Brain pericyte (primary cell): ENCODE measurements at regions not wholly inside any gene's neighbourhood (a gene's known extent, or its start where the extent isn't known, plus 50 kb on each side); places are given as distances from the start of the nearest gene placed in this dataset.
"Not testable (repeated sequence)": the region's sequence is repeated elsewhere in the genome, so short reads cannot be mapped to it uniquely, and the experiment has no call there.

Source experiments
- DNase-seq: peaks from one replicate; pipeline ENCODE4 v3.0.0-alpha.2; 2012; ENCODE audit warnings: low read depth, low spot score

DNA sequence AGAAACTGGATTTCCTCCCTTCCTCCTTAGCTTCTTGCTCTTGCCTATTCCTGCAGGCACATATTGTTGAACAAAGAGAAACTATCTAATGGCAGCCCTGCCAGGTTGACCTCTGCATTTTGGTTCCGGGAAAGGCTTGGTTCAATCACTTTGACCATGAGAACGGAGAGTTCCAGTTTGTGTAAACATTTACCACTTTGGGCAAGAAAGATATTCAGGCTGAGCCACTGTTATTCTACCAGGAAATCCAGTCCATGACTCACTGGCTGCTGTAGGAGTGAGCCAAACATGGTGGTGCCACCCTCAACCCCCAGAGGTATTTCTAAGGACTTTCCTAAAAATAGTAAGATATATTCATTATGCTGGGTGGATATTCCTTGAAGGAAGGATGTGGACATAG is 242.2 kb upstream of the OR4E1 start:
- no peak for DNase-seq

GRCh38 chr14:21913759-21914158 is 240.1 kb upstream of the OR4E1 start:
- DNase-seq = no peak

DNA sequence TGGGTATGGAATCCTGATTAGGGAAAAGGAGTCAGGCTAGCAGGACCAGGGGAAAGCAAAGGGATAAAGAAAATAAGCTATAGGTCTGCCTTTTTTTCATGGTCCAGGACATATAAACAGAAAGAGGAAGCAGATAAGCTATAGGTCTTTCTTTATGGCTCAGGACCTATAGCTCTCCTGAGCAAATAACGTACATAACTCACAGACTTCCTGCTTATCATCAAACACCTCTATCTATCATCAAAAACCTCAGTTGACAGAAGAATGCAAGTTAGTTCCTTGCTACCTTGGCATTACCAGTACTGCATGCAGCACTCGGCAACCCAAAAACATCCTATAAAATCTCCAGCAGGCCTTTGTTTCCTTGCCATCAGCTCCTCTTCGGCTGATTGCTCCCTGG is 238.7 kb upstream of the OR4E1 start:
- DNase-seq = no peak

DNA sequence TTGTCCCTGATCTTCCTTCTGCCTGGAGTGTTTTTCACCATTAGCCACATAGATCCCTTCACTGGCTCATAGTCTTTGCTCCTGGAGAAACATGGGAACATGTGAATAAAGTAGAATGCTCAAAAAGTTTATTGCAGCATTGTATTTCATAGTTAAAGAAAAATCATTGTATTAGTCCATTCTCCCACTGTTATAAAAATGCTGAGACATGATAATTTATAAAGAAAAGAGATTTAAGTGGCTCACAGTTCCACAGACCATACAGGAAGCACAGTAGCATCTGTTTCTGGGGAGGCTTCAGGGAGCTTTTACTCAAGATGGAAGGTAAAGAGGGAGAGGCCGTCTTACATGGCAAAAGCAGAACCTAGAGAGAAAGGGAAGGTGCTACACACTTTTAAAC is 238.3 kb upstream of the OR4E1 start:
- no peak for DNase-seq

DNA sequence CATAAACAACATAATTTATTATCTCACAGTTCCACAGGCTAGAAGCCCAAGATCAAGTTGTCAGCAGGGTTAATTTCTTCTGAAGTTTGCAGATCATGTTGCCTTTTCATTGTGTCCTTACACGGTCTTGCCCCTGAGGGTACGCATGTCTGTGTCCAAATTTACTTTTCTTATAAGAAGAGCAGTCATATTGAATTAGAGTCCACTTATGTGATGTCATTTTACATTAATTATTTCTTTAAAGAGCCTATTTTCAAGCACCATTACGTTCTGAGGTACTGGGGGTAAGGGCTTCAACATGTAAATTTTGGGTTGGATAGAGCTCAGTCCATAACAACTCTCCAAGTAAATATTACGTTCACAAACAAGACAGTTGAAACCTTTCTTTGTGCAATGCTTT is 236.6 kb upstream of the OR4E1 start:
- no peak for DNase-seq

DNA sequence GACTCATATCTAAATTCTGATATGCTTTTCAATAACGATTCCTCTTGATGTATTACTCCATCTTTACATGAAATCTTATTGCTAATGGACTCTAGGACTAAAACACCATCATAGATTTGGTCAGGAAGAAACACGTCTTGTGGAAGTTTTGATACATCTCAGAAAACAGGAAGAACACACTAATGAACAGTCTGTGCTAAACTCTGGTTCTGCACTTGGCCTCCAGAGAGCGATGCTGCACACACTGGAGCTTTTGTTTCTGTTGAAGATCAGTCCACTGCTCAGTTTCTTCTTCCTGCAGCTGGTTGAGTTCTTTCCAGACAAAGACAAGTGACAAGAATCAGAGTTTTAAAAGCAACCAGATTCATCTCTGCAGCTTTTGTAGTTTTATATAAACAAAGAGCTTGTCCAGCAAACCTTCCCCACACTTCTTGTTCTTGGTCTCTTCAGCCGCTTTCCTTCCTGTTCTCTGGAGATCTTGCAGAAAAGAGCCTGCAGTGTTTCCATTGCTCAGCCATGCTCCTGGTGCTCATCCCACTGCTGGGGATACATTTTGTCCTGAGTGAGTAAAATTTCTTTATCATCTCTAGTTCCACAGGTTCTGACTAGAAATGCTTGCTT is 229.1 kb upstream of the OR4E1 start:
- no peak for DNase-seq

DNA sequence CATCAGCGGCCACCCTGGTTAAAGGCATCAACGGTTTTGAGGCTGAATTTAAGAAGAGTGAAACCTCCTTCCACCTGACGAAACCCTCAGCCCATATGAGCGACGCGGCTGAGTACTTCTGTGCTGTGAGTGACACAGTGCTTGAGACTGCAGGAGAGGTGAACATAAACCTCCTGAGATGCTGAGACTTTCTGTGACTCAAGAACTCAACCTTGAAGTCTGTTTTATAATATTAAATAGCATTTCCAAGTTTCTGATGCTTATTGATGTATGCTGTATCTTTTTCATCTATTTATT is 221.2 kb upstream of the OR4E1 start:
- not testable (repeated sequence) for DNase-seq

DNA sequence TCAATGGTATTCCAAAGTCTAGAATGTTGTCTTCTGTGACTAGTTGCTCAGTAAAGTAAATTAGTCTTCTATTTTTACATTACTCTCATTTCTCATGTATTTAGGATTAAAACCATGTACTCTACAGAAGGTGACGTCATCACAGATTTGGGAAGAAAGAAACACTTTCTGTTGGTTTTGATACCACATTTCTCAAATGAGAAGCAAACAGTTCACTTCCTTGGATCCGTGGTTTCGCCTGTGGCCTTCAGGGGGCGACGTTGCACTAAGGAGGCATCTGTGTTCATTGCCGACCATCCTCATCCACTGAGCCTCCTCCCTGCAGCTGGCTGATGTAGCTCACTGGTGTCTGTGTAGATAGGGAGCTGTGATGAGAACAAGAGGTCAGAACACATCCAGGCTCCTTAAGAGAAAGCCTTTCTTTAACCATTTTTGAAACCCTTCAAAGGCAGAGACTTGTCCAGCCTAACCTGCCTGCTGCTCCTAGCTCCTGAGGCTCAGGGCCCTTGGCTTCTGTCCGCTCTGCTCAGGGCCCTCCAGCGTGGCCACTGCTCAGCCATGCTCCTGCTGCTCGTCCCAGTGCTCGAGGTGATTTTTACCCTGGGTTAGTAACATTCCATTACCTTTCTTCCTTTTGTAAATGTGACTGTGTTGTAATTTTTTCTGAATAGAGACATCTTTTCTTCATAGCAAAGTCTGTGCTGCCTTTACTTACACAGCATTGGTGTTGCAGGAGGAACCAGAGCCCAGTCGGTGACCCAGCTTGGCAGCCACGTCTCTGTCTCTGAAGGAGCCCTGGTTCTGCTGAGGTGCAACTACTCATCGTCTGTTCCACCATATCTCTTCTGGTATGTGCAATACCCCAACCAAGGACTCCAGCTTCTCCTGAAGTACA is 220.6 kb upstream of the OR4E1 start:
- no peak for DNase-seq

DNA sequence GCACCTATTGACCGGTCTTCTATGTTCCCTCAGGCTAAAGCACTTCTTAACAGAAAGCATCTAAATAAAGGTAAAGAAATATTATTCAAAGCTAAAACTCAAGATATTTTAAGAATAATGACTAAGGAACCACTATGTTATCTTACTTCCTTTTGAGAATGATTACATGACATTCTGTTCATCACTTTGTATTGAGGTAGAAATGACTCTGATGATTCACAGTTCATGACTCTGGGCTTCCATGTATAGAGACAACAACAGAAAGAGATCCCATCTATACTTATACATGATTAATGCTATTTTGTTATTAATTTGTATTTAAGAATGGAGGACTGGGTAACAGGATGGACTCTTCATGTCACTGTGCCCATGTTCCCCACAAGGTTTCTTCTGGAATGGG is 218.3 kb upstream of the OR4E1 start:
- no peak for DNase-seq

- DNase-seq = no peak
Measured at GRCh38 chr14:21884995-21885394, 211.4 kb upstream of the OR4E1 start.

- DNase-seq = no peak
Measured at GRCh38 chr14:21882226-21882625, 208.6 kb upstream of the OR4E1 start.

DNA sequence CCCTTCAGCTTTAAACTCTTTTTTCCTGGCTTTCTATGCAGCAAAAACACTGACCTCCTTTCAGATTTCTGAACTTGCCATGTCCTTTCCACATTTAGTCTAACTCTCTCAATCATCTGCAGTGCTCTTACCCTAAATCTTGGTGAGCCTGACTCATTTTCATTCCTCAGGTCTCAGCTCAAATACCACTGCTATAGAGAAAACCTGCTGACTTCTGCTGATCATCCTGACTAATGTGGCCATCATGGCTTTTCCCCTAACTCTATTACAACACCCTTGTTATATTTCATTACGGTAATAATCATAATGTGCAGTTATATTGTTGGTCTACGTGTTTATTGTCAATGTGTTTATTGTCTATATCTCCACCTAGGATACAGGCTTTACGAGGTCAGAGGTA is 207.3 kb upstream of the OR4E1 start:
- DNase-seq = no peak

DNA sequence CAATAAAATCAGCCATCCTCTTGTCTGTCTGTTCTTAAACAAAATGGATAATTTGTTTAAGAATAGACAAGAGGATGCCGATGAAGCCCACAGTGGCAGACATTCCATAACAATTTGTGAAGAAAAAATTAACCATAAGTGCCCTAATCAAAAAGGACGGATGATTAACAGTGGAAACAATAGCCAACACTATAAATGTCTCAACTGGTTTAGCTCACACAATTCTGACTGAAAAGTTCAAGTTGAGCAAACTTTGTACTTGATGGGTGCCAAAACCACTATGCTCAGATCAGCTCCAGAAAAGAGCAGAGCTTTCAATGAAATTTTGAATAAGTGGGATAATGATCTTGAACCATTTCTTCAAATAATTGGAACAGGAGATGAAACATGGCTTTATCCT is 202.2 kb upstream of the OR4E1 start:
- DNase-seq = no peak

- DNase-seq = no peak
Measured at GRCh38 chr14:21874946-21875345, 201.3 kb upstream of the OR4E1 start.

DNA sequence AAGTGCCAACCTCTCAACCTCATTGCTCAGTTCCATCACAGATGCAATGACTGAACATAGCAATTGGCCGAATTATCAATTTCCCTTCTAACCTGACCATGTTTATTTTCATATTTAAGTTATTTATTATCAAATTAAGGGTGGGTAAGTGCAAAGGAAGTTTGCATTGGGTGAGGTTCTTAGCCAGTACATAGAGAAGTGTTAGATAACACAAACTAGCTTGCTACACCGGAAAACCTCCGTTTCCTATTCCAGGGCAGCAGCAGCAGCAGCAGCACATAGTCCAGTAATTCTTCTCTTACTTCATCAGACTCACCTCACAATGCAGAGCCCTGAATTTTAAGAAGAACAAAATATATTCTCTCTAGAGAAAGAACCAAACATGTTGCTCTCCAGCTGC is 200.5 kb upstream of the OR4E1 start:
- no peak for DNase-seq

DNA sequence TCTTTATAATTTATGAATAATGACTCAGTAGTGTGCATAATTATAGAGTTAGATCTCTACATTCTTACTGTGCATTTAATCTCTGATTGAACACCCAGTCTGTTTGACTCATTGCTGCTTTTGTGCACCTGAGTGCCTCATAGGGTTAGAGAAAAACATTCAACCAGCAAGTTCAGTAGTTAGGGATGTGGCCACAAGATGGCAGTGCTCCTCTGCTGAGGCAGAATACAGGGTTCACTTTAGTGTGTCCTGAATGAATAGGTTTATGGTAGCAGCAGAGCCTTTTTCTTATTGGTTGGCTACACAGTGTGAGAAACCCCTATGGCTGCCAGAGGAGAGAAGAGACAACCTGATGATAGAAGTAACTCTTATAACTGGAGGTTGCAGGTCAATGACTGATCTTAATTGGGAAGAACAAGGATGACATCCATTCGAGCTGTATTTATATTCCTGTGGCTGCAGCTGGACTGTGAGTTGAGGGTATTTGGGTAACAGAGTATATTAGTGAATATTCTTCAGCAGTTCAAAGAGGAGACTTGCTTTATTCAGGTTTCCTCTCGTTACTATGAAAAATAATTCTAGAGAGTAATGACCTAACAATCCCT is 194.9 kb upstream of the OR4E1 start:
- no peak for DNase-seq

DNA sequence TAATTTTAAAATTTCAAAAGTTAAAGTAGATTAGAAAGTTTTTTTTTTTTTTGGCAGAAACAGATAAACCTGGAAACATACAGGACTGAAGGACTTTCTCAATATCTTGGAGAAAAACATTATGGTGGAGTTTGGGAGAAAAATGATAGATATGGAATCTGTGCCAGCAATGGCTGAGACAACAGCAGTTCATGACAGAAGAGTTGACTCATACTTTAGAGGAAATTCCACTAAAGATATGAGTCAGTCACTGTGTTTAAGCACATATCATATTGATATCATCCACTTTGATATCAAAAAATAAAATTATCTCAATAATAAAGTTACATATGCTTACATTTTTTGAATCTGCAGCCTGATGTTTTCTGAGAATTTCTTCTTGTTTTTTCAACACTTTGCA is 193.9 kb upstream of the OR4E1 start:
- no peak for DNase-seq

DNA sequence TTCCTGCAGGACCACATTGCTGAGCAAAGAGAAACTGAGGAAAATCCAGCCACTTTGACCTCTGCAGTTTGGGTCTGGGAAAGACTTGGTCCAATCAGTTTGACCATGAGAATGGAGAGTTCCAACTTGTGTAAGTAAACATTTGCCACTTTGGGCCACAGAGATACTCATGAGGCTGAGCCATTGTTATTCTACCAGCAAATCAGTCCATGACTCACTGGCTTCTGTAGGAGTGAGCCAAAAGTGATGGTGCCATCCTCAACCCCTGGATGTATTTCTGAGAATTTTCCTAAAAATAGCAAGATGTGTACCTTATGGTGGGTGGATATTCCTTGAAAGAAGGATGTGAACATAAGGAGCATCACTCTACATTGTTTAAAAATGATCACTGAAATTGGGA is 192.9 kb upstream of the OR4E1 start:
- DNase-seq = no peak

DNA sequence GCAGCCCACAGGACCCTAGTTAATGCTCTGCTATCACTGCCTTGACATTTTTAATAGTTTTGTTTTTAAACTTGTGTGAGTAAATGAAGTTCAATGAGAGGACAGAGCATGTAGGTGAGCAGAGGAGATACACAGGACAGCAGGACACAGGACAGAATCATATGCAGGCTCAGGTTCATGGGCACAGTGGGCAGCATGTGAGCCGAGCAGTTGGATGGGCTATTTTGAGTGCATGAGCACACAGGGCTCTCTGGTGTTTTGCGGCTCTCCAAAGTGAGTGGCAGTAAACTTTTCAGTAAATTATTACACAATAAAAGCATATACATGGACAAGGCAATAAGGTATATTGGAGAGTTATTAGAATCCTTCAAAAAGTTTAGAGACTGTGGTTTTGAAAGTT is 189.7 kb upstream of the OR4E1 start:
- no peak for DNase-seq

- no peak for DNase-seq
Measured at GRCh38 chr14:21861153-21861552, 187.5 kb upstream of the OR4E1 start.

DNA sequence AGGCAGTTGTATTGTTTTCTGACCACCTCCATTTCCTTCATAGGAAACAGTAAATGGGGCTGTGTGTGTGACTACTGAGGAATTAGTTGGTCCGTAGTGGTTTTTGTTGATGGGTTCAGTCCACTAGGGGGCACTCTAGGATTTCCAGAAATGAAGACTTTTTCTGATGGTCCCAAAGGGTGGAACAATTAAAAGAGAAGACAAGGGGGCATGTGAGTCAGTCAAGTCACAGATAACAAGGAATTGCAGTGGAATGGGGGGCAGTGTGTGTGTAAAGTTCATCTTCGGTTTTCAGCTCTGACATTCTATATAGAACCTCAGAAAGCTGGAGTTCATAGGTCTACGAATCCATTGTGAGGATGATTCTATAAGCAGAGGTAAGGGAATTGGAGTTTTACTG is 186.6 kb upstream of the OR4E1 start:
- DNase-seq = no peak

DNA sequence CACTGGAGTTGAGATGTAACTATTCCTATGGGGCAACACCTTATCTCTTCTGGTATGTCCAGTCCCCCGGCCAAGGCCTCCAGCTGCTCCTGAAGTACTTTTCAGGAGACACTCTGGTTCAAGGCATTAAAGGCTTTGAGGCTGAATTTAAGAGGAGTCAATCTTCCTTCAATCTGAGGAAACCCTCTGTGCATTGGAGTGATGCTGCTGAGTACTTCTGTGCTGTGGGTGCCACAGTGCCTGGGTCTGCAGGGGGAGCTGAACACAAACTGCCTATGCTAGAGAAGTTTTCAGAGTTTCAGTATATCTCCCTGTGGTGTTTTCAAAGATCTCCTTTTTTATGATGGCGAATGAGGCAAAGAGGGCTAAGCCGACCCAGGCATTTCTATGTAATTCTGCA is 179.2 kb upstream of the OR4E1 start:
- DNase-seq = no peak

- no peak for DNase-seq
Measured at GRCh38 chr14:21852061-21852664, 178.5 kb upstream of the OR4E1 start.
